Cardiac muscle cell (in vitro differentiated cells and primary cell): ENCODE measurements at regions not wholly inside any gene's neighbourhood (a gene's known extent, or its start where the extent isn't known, plus 50 kb on each side); places are given as distances from the start of the nearest gene placed in this dataset.

Experiments used
- DNase-seq, 2 donors: peaks; one replicate each; pipeline versions ENCODE4 v3.0.0 to v3.0.0-alpha.2; 2010 to 2017; ENCODE audit warnings: low read depth in 1 of 2, low spot score in 1 of 2
- H3K27ac ChIP-seq: fragments of 200-600 bp; sonication (generic); 2 replicates; pipeline ENCODE4 v1.5.1; 2016
- H3K27me3 ChIP-seq: fragments of 200-600 bp; sonication (generic); 2 replicates; pipeline ENCODE4 v1.6.0; 2016; ENCODE audit warnings: control low read depth
- H3K36me3 ChIP-seq: fragments of 200-600 bp; sonication (generic); 2 replicates; pipeline ENCODE4 v1.5.1; 2016; ENCODE audit warnings: control low read depth
- H3K4me1 ChIP-seq: fragments of 200-600 bp; sonication (generic); 2 replicates; pipeline ENCODE4 v1.8.1; 2017; ENCODE audit warnings: low read depth, mild to moderate bottlenecking, mixed run types
- H3K4me3 ChIP-seq: fragments of 200-600 bp; sonication (generic); 2 replicates; pipeline ENCODE4 v1.5.1; 2016; ENCODE audit warnings: mild to moderate bottlenecking
- H3K9me3 ChIP-seq: fragments of 200-600 bp; sonication (generic); 2 replicates; pipeline ENCODE4 v1.5.1; 2017; ENCODE audit warnings: low read depth, mild to moderate bottlenecking, control low read depth
- TF ChIP-seq, protein P1 (sequence below): IDR thresholded peaks from 2 replicates; pipeline ENCODE4 v1.5.1; 2012; ENCODE audit warnings: low read depth, mild to moderate bottlenecking, low read length

GRCh38 chr10:91344117-91344856 lies 65.9 kb upstream of the HECTD2 start:
- Histone ChIP-seq H3K9me3 (no peaks in the 10 kb centered on the region), H3K4me1 (no peaks in the 10 kb centered on the region), H3K27ac (no peak overlapping the region), H3K4me3 (no peak overlapping the region), H3K27me3 (peaks cover 11% of the 10 kb centered on the region), H3K36me3 (no peaks in the 10 kb centered on the region)
- DNase-seq: no peak
- TF ChIP-seq, protein P1, sequence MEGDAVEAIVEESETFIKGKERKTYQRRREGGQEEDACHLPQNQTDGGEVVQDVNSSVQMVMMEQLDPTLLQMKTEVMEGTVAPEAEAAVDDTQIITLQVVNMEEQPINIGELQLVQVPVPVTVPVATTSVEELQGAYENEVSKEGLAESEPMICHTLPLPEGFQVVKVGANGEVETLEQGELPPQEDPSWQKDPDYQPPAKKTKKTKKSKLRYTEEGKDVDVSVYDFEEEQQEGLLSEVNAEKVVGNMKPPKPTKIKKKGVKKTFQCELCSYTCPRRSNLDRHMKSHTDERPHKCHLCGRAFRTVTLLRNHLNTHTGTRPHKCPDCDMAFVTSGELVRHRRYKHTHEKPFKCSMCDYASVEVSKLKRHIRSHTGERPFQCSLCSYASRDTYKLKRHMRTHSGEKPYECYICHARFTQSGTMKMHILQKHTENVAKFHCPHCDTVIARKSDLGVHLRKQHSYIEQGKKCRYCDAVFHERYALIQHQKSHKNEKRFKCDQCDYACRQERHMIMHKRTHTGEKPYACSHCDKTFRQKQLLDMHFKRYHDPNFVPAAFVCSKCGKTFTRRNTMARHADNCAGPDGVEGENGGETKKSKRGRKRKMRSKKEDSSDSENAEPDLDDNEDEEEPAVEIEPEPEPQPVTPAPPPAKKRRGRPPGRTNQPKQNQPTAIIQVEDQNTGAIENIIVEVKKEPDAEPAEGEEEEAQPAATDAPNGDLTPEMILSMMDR: no peak

GRCh38 chr10:91345716-91346115 lies 64.4 kb upstream of the HECTD2 start:
- Histone ChIP-seq H3K4me3 (no peak overlapping the region), H3K36me3 (no peaks in the 10 kb centered on the region), H3K4me1 (no peaks in the 10 kb centered on the region), H3K27ac (no peak overlapping the region), H3K9me3 (no peaks in the 10 kb centered on the region), H3K27me3 (peaks cover 12% of the 10 kb centered on the region)
- TF ChIP-seq, protein P1: no peak
- no peak for DNase-seq

DNA sequence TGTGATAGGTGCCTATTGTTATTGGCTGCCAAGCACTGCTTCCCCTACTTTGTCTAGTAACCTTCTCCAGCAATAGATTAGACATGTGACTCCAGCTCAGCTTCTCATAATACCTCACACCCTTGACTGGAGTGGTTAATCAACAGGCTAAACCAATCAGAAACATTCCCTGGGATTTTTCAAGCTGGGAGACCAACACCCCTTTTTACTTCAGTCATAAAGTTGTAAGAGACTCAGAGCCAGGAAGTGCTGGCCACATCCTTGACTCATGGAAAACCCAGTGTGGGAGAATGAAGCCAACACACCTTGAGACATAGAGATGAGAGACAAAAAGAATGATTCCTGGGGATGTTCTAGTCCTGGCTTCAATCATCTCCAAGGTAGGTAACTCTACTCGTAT lies 62.6 kb upstream of the HECTD2 start:
- Histone ChIP-seq H3K9me3 (no peaks in the 10 kb centered on the region), H3K36me3 (no peaks in the 10 kb centered on the region), H3K4me1 (no peaks in the 10 kb centered on the region), H3K27me3 (peaks cover 26% of the 10 kb centered on the region), H3K27ac (no peak overlapping the region), H3K4me3 (no peak overlapping the region)
- DNase-seq: no peak
- TF ChIP-seq, protein P1: no peak

- TF ChIP-seq, protein P1: no peak
- no peak overlapping the region for H3K4me3 ChIP-seq
- no peaks in the 10 kb centered on the region for H3K4me1 ChIP-seq
- H3K27me3 ChIP-seq: peaks cover 36% of the 10 kb centered on the region
- H3K27ac ChIP-seq: no peak overlapping the region
- H3K36me3 ChIP-seq: no peaks in the 10 kb centered on the region
- H3K9me3 ChIP-seq: no peaks in the 10 kb centered on the region
- peak; percentile 19 to 89 for DNase-seq
Observed at GRCh38 chr10:91349381-91349780, 60.8 kb upstream of the HECTD2 start.

- Histone ChIP-seq H3K4me3 (no peak overlapping the region), H3K36me3 (no peaks in the 10 kb centered on the region), H3K27ac (no peak overlapping the region), H3K27me3 (peaks cover 47% of the 10 kb centered on the region), H3K4me1 (no peaks in the 10 kb centered on the region), H3K9me3 (no peaks in the 10 kb centered on the region)
- peak in 1 of 2 donors; percentile 30 for DNase-seq
- TF ChIP-seq, protein P1: no peak
Observed at GRCh38 chr10:91350651-91351081, 59.5 kb upstream of the HECTD2 start.
